AG09309 (cell line): ENCODE measurements at regions not wholly inside any gene's neighbourhood (a gene's known extent, or its start where the extent isn't known, plus 50 kb on each side); places are given as distances from the start of the nearest gene placed in this dataset.

Experiments used
- DNase-seq: peaks from one replicate; pipeline ENCODE4 v3.0.0-alpha.2; 2010; ENCODE audit warnings: low read depth
- H3K4me3 ChIP-seq: 2 replicates; pipeline ENCODE4 v1.5.1; 2011; ENCODE audit warnings: mild to moderate bottlenecking, low read depth, low read length, moderate library complexity; ENCODE audit not compliant: control insufficient read depth
- CTCF ChIP-seq: IDR thresholded peaks from 2 replicates; pipeline ENCODE4 v1.5.1; 2011; ENCODE audit warnings: mild to moderate bottlenecking, low read depth, low read length, inconsistent platforms; ENCODE audit not compliant: insufficient read depth, control insufficient read depth; ENCODE audit errors: missing control alignments

- H3K4me3 ChIP-seq, result no peak overlapping the region
- TF ChIP-seq CTCF, result no peak
- DNase-seq, result no peak
Measured at GRCh38 chr10:121662531-121662930, 64.3 kb upstream of the FGFR2 start.

- DNase-seq, result no peak
- no peak overlapping the region for H3K4me3 ChIP-seq
Measured at GRCh38 chr10:121661451-121661851, 63.2 kb upstream of the FGFR2 start.

GRCh38 chr10:121659236-121659635 is 61.0 kb upstream of the FGFR2 start:
- no peak for TF ChIP-seq CTCF
- no peak for DNase-seq
- H3K4me3 ChIP-seq, result no peak overlapping the region

More at GRCh38 chr10:121661451-121661851, 63.2 kb upstream of the FGFR2 start:
- no peak for TF ChIP-seq CTCF

GRCh38 chr10:121658611-121659010 is 60.4 kb upstream of the FGFR2 start:
- DNase-seq, result no peak
- H3K4me3 ChIP-seq, result no peak overlapping the region
- TF ChIP-seq CTCF, result no peak

GRCh38 chr10:121658111-121658510 is 59.9 kb upstream of the FGFR2 start:
- no peak overlapping the region for H3K4me3 ChIP-seq
- DNase-seq, result no peak
- TF ChIP-seq CTCF, result no peak

GRCh38 chr10:121655254-121656144 is 57.3 kb upstream of the FGFR2 start:
- no peak overlapping the region for H3K4me3 ChIP-seq
- DNase-seq, result no peak
- TF ChIP-seq CTCF, result no peak

GRCh38 chr10:121654021-121654545 is 55.8 kb upstream of the FGFR2 start:
- no peak for TF ChIP-seq CTCF
- H3K4me3 ChIP-seq, result no peak overlapping the region
- no peak for DNase-seq
